Adrenal gland (tissue), 5 donors: ENCODE measurements at regions not wholly inside any gene's neighbourhood (a gene's known extent, or its start where the extent isn't known, plus 50 kb on each side); places are given as distances from the start of the nearest gene placed in this dataset.

ENCODE experiments used
- POLR2A ChIP-seq, 2 donors: fragments of 450-650 bp; IDR thresholded peaks; one replicate each; pipeline ENCODE4 v1.6.1; 2017; ENCODE audit warnings: antibody characterized with exemption in 2 of 2, mild to moderate bottlenecking in 2 of 2, moderate library complexity in 1 of 2
- TF ChIP-seq, protein P1 (sequence below), 6 experiments: fragments of 450-650 bp in 4 of 6; fragments of 200-600 bp in 2 of 6; sonication (generic) in 1 of 6; IDR thresholded peaks; 1 replicate in 5 of 6; 2 replicates in 1 of 6; pipeline versions ENCODE4 v1.5.1 to v1.8.0; 2016 to 2021; ENCODE audit warnings: antibody characterized with exemption in 6 of 6, mild to moderate bottlenecking in 2 of 6, moderate library complexity in 1 of 6
- donor health status: DM: no; HTN: no; CAD: no.

DNA sequence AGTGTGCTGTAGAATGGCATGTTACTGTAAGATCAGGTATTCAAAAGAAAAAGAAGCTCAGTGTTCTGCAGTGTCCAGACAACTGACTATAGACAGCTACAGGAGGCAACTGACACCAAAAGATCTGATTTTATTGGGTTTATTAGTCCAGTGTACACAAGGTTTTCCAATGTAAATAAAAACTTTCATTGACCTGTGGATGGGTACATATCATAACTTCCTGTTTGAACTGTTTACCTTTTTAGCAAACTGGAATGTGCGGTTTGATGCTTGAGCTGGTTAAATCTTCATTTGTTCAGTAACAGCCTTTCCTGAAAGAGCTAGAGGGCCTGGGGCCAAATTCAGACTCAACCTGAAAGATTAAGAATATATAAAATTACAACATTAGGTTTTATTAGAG lies 172.6 kb upstream of the SP8 start:
- TF ChIP-seq, protein P1, sequence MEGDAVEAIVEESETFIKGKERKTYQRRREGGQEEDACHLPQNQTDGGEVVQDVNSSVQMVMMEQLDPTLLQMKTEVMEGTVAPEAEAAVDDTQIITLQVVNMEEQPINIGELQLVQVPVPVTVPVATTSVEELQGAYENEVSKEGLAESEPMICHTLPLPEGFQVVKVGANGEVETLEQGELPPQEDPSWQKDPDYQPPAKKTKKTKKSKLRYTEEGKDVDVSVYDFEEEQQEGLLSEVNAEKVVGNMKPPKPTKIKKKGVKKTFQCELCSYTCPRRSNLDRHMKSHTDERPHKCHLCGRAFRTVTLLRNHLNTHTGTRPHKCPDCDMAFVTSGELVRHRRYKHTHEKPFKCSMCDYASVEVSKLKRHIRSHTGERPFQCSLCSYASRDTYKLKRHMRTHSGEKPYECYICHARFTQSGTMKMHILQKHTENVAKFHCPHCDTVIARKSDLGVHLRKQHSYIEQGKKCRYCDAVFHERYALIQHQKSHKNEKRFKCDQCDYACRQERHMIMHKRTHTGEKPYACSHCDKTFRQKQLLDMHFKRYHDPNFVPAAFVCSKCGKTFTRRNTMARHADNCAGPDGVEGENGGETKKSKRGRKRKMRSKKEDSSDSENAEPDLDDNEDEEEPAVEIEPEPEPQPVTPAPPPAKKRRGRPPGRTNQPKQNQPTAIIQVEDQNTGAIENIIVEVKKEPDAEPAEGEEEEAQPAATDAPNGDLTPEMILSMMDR (IDR thresholded peaks at IDR 0.05) = no peak
- no peak for TF ChIP-seq POLR2A (IDR thresholded peaks at IDR 0.05)
